Panc1 (cell line): ENCODE measurements at regions not wholly inside any gene's neighbourhood (a gene's known extent, or its start where the extent isn't known, plus 50 kb on each side); places are given as distances from the start of the nearest gene placed in this dataset.
"Not testable (repeated sequence)": the region's sequence is repeated elsewhere in the genome, so short reads cannot be mapped to it uniquely, and the experiment has no call there.

Experiments
- ATAC-seq: fragments of 200-7000 bp; cut with Tn5 transposase; 2 replicates; pipeline ENCODE4 v1.9.1; 2020; ENCODE audit warnings: mild to moderate bottlenecking, moderate library complexity
- BruUV-seq: library from RNA; stranded (reverse); fragments of 400-500 nt; replicated peaks from 2 replicates; lab custom pipeline; 2021; lab: Mats Ljungman, UMichigan
- CTCF ChIA-PET: fragments of 300-600 bp; sonication (Branson Sonifier 250); formaldehyde crosslinking; loops from one replicate; lab custom pipeline; 2022; ENCODE audit warnings: antibody characterized with exemption; lab: Charles Lee
- POLR2A ChIA-PET: fragments of 300-600 bp; sonication (Branson Sonifier 250); formaldehyde crosslinking; loops from one replicate; lab custom pipeline; 2022; ENCODE audit warnings: antibody characterized with exemption; lab: Charles Lee
- DNase-seq: peaks from one replicate; pipeline ENCODE4 v3.0.0-alpha.2; 2010; ENCODE audit warnings: low read depth, low spot score
- H3K27ac ChIP-seq: 2 replicates; pipeline ENCODE4 v1.5.1; 2011; ENCODE audit warnings: mild to moderate bottlenecking, low read length, inconsistent platforms
- H3K27me3 ChIP-seq: fragments of 200-500 bp; sonication (Bioruptor generic); 2 replicates; pipeline ENCODE4 v1.6.0; 2014; ENCODE audit warnings: low read length, inconsistent platforms; ENCODE audit not compliant: control insufficient read depth, insufficient read depth
- H3K36me3 ChIP-seq: fragments of 200-500 bp; sonication (Bioruptor generic); 2 replicates; pipeline ENCODE4 v1.5.1; 2014; ENCODE audit warnings: inconsistent platforms, mild to moderate bottlenecking, low read length, moderate library complexity; ENCODE audit not compliant: control insufficient read depth, insufficient read depth
- H3K4me1 ChIP-seq: 2 replicates; pipeline ENCODE4 v1.5.1; 2011; ENCODE audit warnings: inconsistent platforms, mild to moderate bottlenecking, low read length, moderate library complexity; ENCODE audit not compliant: control insufficient read depth, insufficient read depth
- H3K4me3 ChIP-seq, 2 experiments: 2 replicates each; pipeline ENCODE4 v1.5.1; 2011 to 2012; ENCODE audit warnings: low read depth in 2 of 2, low read length in 2 of 2, mild to moderate bottlenecking in 2 of 2, inconsistent platforms in 1 of 2, moderate library complexity in 1 of 2
- H3K9me3 ChIP-seq: fragments of 200-500 bp; sonication (Bioruptor generic); 2 replicates; pipeline ENCODE4 v1.5.1; 2014; ENCODE audit warnings: low read depth, mild to moderate bottlenecking, inconsistent platforms, low read length, moderate library complexity; ENCODE audit not compliant: control insufficient read depth, insufficient read depth
- POLR2AphosphoS5 ChIP-seq: IDR thresholded peaks from 2 replicates; pipeline ENCODE4 v1.6.1; 2012; ENCODE audit warnings: mild to moderate bottlenecking, low read depth, low read length, moderate library complexity
- SIN3A ChIP-seq: IDR thresholded peaks from 2 replicates; pipeline ENCODE4 v1.6.1; 2012; ENCODE audit warnings: low read depth, mild to moderate bottlenecking, low read length, moderate library complexity, borderline replicate concordance; ENCODE audit not compliant: insufficient read depth
- TCF7L2 ChIP-seq: IDR thresholded peaks from 2 replicates; pipeline ENCODE4 v1.6.1; 2011; ENCODE audit warnings: mild to moderate bottlenecking, low read depth, low read length, inconsistent platforms
- in situ Hi-C: cut with HindIII; loops from 2 replicates; pipeline ENCODE4 v1.10.0; 2016; ENCODE audit warnings: low sequenced_read_pairs, low pct_unique_long_range_greater_than_20kb
- intact Hi-C: fragments of 100-400 bp; cut with micrococcal nuclease; formaldehyde crosslinking; loops from one replicate; pipeline ENCODE4 v1.10.0; 2022; ENCODE audit not compliant: unreplicated experiment
- TF ChIP-seq, protein P1 (sequence below): fragments of 450-650 bp; IDR thresholded peaks from 2 replicates; pipeline ENCODE4 v1.5.1; 2017; ENCODE audit warnings: mild to moderate bottlenecking
- TF ChIP-seq, protein P2 (sequence below), 2 experiments: IDR thresholded peaks; 2 replicates each; pipeline ENCODE4 v1.6.1; 2011 to 2012; ENCODE audit warnings: low read depth in 2 of 2, control low read depth in 1 of 2, low read length in 1 of 2, mild to moderate bottlenecking in 1 of 2, moderate library complexity in 1 of 2; ENCODE audit not compliant: insufficient read depth in 1 of 2

DNA sequence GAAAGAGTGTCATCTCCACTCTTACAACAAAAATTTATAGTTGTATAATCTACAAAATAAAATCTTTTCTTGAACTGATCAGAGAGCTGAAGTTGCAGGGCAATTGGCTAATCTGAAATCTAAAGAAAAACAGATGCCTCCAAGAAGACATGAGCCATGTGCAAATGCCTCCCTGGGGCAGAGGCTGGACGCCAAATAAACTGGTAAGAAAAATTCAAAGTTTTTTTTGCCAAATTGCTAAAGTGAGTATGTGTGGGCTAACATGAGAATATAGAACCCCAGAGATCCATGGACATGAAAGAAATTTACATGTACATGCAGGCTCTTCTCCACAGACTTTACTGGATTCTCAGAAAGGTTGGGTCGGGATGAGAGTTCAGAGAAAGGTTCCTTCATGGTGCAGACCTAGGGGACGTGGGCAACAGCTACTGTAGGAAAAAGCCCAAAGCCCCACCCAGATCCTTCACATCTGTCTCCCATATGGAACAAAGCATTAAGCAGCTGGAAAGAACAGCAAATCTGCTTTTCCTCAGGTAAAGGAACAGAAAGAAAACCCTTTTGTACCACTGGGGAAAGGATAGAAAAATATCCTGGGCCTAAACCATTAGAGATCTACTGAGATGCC, 90.5 kb upstream of the SIRPG start:
- H3K4me1 ChIP-seq, result no peaks in the 10 kb centered on the region
- H3K27ac ChIP-seq, result no peak overlapping the region
- ATAC-seq, result no peak
- ChIA-PET CTCF (interaction anchor here (0.6 kb wide), 1 partner anchor 29 kb away, joined by 3 read pairs; no protein-coding TSS in a partner anchor), POLR2A (no interaction called here)
- DNase-seq, result no peak
- in situ Hi-C loops, result no loop called here
- no peaks in the 10 kb centered on the region for H3K9me3 ChIP-seq
- no TSS peak for BruUV-seq
- no peak overlapping the region for H3K4me3 ChIP-seq
- intact Hi-C loops, result no loop called here
- TF ChIP-seq SIN3A (no peak), POLR2AphosphoS5 (no peak), TCF7L2 (no peak)
- TF ChIP-seq, protein P1, sequence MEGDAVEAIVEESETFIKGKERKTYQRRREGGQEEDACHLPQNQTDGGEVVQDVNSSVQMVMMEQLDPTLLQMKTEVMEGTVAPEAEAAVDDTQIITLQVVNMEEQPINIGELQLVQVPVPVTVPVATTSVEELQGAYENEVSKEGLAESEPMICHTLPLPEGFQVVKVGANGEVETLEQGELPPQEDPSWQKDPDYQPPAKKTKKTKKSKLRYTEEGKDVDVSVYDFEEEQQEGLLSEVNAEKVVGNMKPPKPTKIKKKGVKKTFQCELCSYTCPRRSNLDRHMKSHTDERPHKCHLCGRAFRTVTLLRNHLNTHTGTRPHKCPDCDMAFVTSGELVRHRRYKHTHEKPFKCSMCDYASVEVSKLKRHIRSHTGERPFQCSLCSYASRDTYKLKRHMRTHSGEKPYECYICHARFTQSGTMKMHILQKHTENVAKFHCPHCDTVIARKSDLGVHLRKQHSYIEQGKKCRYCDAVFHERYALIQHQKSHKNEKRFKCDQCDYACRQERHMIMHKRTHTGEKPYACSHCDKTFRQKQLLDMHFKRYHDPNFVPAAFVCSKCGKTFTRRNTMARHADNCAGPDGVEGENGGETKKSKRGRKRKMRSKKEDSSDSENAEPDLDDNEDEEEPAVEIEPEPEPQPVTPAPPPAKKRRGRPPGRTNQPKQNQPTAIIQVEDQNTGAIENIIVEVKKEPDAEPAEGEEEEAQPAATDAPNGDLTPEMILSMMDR, result no peak
- TF ChIP-seq, protein P2, sequence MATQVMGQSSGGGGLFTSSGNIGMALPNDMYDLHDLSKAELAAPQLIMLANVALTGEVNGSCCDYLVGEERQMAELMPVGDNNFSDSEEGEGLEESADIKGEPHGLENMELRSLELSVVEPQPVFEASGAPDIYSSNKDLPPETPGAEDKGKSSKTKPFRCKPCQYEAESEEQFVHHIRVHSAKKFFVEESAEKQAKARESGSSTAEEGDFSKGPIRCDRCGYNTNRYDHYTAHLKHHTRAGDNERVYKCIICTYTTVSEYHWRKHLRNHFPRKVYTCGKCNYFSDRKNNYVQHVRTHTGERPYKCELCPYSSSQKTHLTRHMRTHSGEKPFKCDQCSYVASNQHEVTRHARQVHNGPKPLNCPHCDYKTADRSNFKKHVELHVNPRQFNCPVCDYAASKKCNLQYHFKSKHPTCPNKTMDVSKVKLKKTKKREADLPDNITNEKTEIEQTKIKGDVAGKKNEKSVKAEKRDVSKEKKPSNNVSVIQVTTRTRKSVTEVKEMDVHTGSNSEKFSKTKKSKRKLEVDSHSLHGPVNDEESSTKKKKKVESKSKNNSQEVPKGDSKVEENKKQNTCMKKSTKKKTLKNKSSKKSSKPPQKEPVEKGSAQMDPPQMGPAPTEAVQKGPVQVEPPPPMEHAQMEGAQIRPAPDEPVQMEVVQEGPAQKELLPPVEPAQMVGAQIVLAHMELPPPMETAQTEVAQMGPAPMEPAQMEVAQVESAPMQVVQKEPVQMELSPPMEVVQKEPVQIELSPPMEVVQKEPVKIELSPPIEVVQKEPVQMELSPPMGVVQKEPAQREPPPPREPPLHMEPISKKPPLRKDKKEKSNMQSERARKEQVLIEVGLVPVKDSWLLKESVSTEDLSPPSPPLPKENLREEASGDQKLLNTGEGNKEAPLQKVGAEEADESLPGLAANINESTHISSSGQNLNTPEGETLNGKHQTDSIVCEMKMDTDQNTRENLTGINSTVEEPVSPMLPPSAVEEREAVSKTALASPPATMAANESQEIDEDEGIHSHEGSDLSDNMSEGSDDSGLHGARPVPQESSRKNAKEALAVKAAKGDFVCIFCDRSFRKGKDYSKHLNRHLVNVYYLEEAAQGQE (IDR thresholded peaks at IDR 0.05; ENCODE audit: insufficient read depth in 1 of 2, low read depth in 2 of 2, low read length in 1 of 2), result no peak
- peaks cover 6% of the 10 kb centered on the region for H3K27me3 ChIP-seq
- H3K36me3 ChIP-seq, result no peaks in the 10 kb centered on the region

DNA sequence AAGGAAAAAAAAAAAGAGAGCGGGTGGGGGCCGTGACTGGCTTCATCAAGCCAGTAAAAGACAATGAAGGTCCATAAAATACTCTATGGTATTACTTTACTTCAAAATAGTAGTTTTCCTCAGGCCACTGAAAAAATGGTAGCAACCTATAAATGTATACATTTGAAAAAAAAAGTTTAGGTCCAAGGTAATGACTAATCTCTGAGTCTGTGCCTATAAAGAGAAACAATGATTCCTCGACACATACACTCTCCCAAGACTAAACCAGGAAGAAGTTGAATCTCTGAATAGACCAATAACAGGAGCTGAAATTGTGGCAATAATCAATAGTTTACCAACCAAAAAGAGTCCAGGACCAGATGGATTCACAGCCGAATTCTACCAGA, 84.5 kb upstream of the SIRPG start:
- POLR2A ChIA-PET, H3K4me1 ChIP-seq, DNase-seq, H3K27ac ChIP-seq, H3K4me3 ChIP-seq, H3K36me3 ChIP-seq, H3K9me3 ChIP-seq, ATAC-seq, BruUV-seq, CTCF ChIA-PET, in situ Hi-C loops, intact Hi-C loops: not testable (repeated sequence)
- H3K27me3 ChIP-seq, result peaks cover 15% of the 10 kb centered on the region

DNA sequence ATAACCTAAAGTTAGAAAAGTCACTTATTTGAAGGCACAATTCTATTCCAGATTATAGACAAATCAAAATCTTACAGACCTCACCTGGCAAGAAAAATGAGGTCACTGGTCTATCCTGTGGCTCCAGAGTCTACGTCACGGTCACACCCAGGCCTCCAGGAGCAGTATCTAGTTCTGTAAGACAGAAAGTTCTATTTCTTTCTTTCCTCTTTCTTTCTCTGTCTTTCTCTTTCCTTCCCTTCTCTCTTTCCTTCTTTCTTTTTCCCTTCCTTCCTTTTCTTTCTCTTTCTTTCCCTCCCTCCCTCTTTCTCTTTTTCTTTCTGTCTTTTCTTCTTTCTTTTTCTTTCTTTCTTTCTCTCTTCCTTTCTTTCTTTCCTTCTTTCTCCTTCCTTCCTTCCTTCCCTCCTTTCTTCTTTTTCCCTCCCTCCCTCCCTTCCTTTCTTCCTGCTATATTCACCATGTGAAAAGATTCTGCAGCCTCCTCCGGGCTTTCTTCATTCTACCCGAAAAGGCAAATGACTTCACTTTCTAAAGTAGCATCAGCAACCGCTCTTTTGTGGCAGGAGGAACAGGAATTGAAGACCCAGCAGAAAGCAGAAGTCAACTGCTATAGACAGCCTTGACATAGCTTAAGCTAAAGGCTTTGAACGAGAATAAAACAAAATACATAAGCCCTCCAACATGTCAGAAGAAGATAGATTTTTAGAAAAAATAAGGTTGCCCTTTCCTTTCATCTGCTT, 83.9 kb upstream of the SIRPG start:
- Histone ChIP-seq H3K4me3 (no peak overlapping the region), H3K36me3 (no peaks in the 10 kb centered on the region), H3K27ac (no peak overlapping the region), H3K9me3 (no peaks in the 10 kb centered on the region), H3K4me1 (no peaks in the 10 kb centered on the region), H3K27me3 (peaks cover 15% of the 10 kb centered on the region)
- CTCF ChIA-PET, result no interaction called here
- no peak for ATAC-seq
- POLR2A ChIA-PET, result no interaction called here
- BruUV-seq, result no TSS peak
- TF ChIP-seq, protein P1, result no peak
- TF ChIP-seq, protein P2 (IDR thresholded peaks at IDR 0.05; ENCODE audit: insufficient read depth in 1 of 2, low read depth in 2 of 2, low read length in 1 of 2), result no peak
- TF ChIP-seq POLR2AphosphoS5 (no peak), SIN3A (no peak)
- in situ Hi-C loops (no loop called here), intact Hi-C loops (no loop called here)
- DNase-seq, result no peak
